ENCODE measurements at regions not wholly inside any gene's neighbourhood (a gene's known extent, or its start where the extent isn't known, plus 50 kb on each side); places are given as distances from the start of the nearest gene placed in this dataset.

DNA sequence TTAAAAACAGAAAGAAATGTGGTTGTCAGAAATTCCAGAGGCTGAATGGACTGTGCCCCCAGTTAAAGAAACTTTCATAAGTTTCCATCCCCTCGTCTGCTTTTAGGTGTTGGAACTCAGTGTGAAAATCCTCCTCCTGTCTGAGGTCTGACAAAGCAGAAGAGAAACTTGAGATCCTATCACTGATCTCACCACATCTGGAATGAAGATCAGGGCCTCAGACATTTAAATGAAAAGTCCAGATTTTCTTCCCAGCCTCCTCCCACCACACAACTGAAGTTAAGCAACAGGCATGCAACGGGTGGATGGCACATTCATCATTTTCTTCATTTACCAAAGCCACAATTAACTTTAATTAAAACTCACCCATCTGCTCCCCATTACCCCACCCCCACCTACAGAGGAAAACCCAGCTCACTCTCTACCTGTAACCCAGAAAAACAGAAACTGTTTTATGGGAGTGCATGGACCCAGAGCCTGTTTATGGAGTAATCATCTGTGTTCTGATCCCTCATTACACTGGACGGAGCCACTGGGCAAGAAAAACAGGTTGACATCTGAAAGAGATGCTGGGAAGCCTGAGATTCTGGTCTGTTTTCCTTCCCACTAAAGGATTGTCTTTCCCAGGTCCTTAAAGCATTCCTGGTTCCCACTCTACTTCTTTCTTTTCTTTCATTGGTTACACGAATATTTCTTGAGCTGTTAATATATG is 58.1 kb upstream of the HOPX start:
- H3K4me1 ChIP-seq (ENCODE audit: control insufficient read depth, insufficient read depth, low read length), result peaks cover 5% of the 10 kb centered on the region; the same call in 1 of the 2 replicates
- peak; percentile 32 for DNase-seq
- no peak overlapping the region for H4K91ac ChIP-seq (ENCODE audit: insufficient read depth, low read depth, low read length)
- no peak overlapping the region for H2BK15ac ChIP-seq (ENCODE audit: low read depth, low read length)
- H3K9me3 ChIP-seq (ENCODE audit: control insufficient read depth, insufficient read depth, low read length), result no peaks in the 10 kb centered on the region
- no peak overlapping the region for H3K4me3 ChIP-seq (ENCODE audit: insufficient read depth, low read depth, low read length)
- ChIA-PET CTCF (interaction anchor here (0.6 kb wide), 1 partner anchor 59 kb away, joined by 3 read pairs; no protein-coding TSS in a partner anchor), POLR2A (ENCODE audit: unreplicated experiment) (interaction anchor here (0.6 kb wide), 1 partner anchor 37 kb away, joined by 4 read pairs; no protein-coding TSS in a partner anchor)
- peak; percentile 48 for ATAC-seq (ENCODE audit: low read depth)
- no peak overlapping the region for H3K18ac ChIP-seq (ENCODE audit: low read depth, low read length)
- H4K8ac ChIP-seq (ENCODE audit: low read depth in 2 of 2, low read length in 2 of 2), result no peak overlapping the region
- H2AFZ ChIP-seq (replicated peaks; ENCODE audit: low read length, poor library complexity), result no peak overlapping the region
- dilution Hi-C loops (cut with HindIII; ENCODE audit: low sequenced_read_pairs, unreplicated experiment) (no loop called here), in situ Hi-C loops (cut with MboI; ENCODE audit: low sequenced_read_pairs) (no loop called here), intact Hi-C loops (cut with micrococcal nuclease) (no loop called here)
- no peak overlapping the region for H2AK9ac ChIP-seq (replicated peaks; ENCODE audit: low read depth, low read length, poor library complexity)
- no peaks in the 10 kb centered on the region for H3K79me1 ChIP-seq (ENCODE audit: low read depth in 1 of 2, low read length in 2 of 2)
- H3K23ac ChIP-seq (ENCODE audit: low read depth, low read length), result no peak overlapping the region
- no peak overlapping the region for H3K27ac ChIP-seq (ENCODE audit: insufficient read depth, low read length)
- no peak overlapping the region for H2BK120ac ChIP-seq (ENCODE audit: low read depth, low read length)
- no peak overlapping the region for H3K4ac ChIP-seq (ENCODE audit: low read depth, low read length)
- no peak overlapping the region for H2AK5ac ChIP-seq (ENCODE audit: low read depth, low read length)
- no peaks in the 10 kb centered on the region for H4K20me1 ChIP-seq (ENCODE audit: insufficient read depth, low read length)
- H4K5ac ChIP-seq (ENCODE audit: low read depth, low read length), result no peak overlapping the region
- no peak overlapping the region for H2BK20ac ChIP-seq (ENCODE audit: low read depth, low read length)
- H3K36me3 ChIP-seq (ENCODE audit: control insufficient read depth, insufficient read depth, low read length), result no peaks in the 10 kb centered on the region
- no peak overlapping the region for H2BK5ac ChIP-seq (ENCODE audit: low read depth, low read length, poor library complexity, severe bottlenecking)
- no peak overlapping the region for H3K14ac ChIP-seq (replicated peaks; ENCODE audit: low read depth, low read length)
- no peak overlapping the region for H3K4me2 ChIP-seq (ENCODE audit: low read depth, low read length)
- H3K27me3 ChIP-seq (ENCODE audit: control insufficient read depth, insufficient read depth, low read length), result peaks cover 8% of the 10 kb centered on the region
- TF ChIP-seq MAFK (IDR thresholded peaks at IDR 0.05; ENCODE audit: low read depth, low read length) (no peak), RFX5 (IDR thresholded peaks at IDR 0.05; ENCODE audit: low read depth, low read length) (no peak), SMC3 (IDR thresholded peaks at IDR 0.05; ENCODE audit: low read depth, low read length) (no peak), MAZ (IDR thresholded peaks at IDR 0.05; ENCODE audit: borderline replicate concordance, low read depth, low read length) (no peak), NFE2L2 (IDR thresholded peaks at IDR 0.05; ENCODE audit: low read depth, low read length) (no peak), BHLHE40 (IDR thresholded peaks at IDR 0.05; ENCODE audit: low read depth, low read length) (no peak)
- 0% methylated on average over 1 of the region's 4 CpGs; no CpG with 5 or more reads in 1 of the 2 experiments for WGBS, 2 experiments (ENCODE audit: extremely low coverage in 2 of 2, insufficient read length in 1 of 2)
- H3K9me1 ChIP-seq (ENCODE audit: insufficient read depth, low read length), result no peaks in the 10 kb centered on the region
- H3K56ac ChIP-seq (ENCODE audit: extremely low read depth, insufficient read depth, low read length), result no peak overlapping the region
- no TSS peak for BruUV-seq (replicated peaks)
- H3K9ac ChIP-seq (ENCODE audit: low read depth, low read length), result no peak overlapping the region

Data from IMR-90 (cell line).